Mesothelial cell of epicardium (in vitro differentiated cells): ENCODE measurements at regions not wholly inside any gene's neighbourhood (a gene's known extent, or its start where the extent isn't known, plus 50 kb on each side); places are given as distances from the start of the nearest gene placed in this dataset.

Experiments
- DNase-seq, 2 experiments: peaks; one replicate each; pipeline ENCODE4 v3.0.0; 2021; ENCODE audit warnings: low spot score in 2 of 2; ENCODE audit not compliant: unreplicated experiment in 2 of 2
- H3K27ac Mint-ChIP-seq: 2 replicates; pipeline ENCODE4 v1.8.0; 2021; ENCODE audit warnings: mixed read lengths
- H3K27me3 Mint-ChIP-seq: 2 replicates; pipeline ENCODE4 v1.8.0; 2021; ENCODE audit warnings: low read depth, mixed read lengths
- H3K36me3 Mint-ChIP-seq: 2 replicates; pipeline ENCODE4 v1.8.0; 2021; ENCODE audit warnings: mixed read lengths
- H3K4me1 Mint-ChIP-seq: 2 replicates; pipeline ENCODE4 v1.8.0; 2021; ENCODE audit warnings: mixed read lengths
- H3K4me3 Mint-ChIP-seq: 2 replicates; pipeline ENCODE4 v1.8.0; 2021; ENCODE audit warnings: mild to moderate bottlenecking, moderate library complexity, mixed read lengths
- H3K9me3 Mint-ChIP-seq: 2 replicates; pipeline ENCODE4 v1.8.0; 2021; ENCODE audit warnings: mixed read lengths
- CTCF ChIP-seq: fragments of 200-600 bp; sonication (generic); IDR thresholded peaks from one replicate; pipeline ENCODE4 v1.5.0; 2021; ENCODE audit warnings: antibody characterized with exemption; ENCODE audit not compliant: unreplicated experiment

GRCh38 chr22:48177631-48178030 lies 1415.2 kb downstream of the TBC1D22A start:
- Mint-ChIP-seq H3K27me3 (peaks cover 7% of the 10 kb centered on the region), H3K9me3 (no peaks in the 10 kb centered on the region), H3K4me3 (no peak overlapping the region), H3K27ac (no peak overlapping the region), H3K36me3 (no peaks in the 10 kb centered on the region), H3K4me1 (no peaks in the 10 kb centered on the region)
- DNase-seq, result no peak
- TF ChIP-seq CTCF, result no peak

- TF ChIP-seq CTCF, result no peak
- Mint-ChIP-seq H3K36me3 (no peaks in the 10 kb centered on the region), H3K4me1 (no peaks in the 10 kb centered on the region), H3K9me3 (no peaks in the 10 kb centered on the region), H3K4me3 (no peak overlapping the region), H3K27me3 (peaks cover 8% of the 10 kb centered on the region), H3K27ac (no peak overlapping the region)
- no peak for DNase-seq
Observed at GRCh38 chr22:48175721-48176120, 1413.3 kb downstream of the TBC1D22A start.

DNA sequence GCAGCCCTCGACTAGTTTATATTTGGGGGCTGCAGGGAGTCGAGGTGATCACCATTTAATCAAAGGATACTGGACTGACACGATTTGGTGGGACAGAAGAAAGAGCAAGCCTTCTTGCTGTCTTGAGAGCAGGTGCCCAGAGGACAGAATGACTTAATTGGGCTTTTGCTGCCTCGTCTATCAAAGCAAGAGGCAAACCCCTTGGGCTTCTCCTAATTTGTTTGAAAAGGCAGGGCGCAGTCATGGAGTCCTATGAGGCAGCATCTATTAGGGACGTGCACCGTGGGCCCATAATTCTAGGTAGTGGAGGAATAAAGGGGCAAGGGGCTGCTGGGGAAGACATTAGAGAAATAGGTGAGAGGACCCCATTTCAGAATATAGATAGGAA lies 1411.3 kb downstream of the TBC1D22A start:
- no peak for DNase-seq
- Mint-ChIP-seq H3K4me1 (no peaks in the 10 kb centered on the region), H3K9me3 (no peaks in the 10 kb centered on the region), H3K27me3 (peaks cover 6% of the 10 kb centered on the region), H3K4me3 (no peak overlapping the region), H3K27ac (no peak overlapping the region), H3K36me3 (no peaks in the 10 kb centered on the region)
- no peak for TF ChIP-seq CTCF

DNA sequence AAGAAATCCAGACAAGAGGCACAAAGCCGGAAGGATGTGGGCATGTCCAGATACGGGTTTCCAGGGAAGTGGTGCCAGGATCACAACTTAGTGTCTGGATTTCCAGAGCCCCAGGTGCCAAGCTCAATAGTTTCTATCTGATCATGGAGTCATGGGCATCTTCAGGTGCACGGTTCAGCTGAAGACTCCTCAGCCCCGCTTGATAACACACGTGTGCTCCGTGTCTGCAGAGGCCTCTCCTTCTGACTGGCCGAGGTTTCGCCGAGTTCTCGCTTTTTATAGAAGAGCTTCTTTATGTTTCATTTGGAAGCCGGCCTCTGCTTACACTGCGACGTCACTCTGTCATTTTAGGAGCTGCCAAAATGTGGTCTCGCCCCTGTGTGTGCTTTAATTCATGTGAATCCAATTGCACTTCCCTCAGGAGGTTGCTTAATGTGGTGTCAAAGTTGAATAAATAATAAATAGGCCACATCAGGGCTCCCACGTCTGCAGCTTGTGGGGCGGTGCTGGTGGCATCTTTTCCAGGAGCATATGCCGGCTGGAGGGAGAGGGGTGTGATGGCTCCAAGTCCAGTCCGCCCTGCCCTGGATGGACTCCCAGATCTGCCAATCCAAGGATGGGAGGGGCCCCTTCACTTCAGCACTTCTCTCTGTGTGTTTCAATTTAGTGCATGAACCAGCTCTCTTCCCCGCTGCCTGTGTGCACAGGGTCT lies 1410.8 kb downstream of the TBC1D22A start:
- Mint-ChIP-seq H3K4me1 (no peaks in the 10 kb centered on the region), H3K27me3 (peaks cover 6% of the 10 kb centered on the region), H3K9me3 (no peaks in the 10 kb centered on the region), H3K27ac (no peak overlapping the region), H3K4me3 (no peak overlapping the region), H3K36me3 (no peaks in the 10 kb centered on the region)
- no peak for TF ChIP-seq CTCF
- no peak for DNase-seq

DNA sequence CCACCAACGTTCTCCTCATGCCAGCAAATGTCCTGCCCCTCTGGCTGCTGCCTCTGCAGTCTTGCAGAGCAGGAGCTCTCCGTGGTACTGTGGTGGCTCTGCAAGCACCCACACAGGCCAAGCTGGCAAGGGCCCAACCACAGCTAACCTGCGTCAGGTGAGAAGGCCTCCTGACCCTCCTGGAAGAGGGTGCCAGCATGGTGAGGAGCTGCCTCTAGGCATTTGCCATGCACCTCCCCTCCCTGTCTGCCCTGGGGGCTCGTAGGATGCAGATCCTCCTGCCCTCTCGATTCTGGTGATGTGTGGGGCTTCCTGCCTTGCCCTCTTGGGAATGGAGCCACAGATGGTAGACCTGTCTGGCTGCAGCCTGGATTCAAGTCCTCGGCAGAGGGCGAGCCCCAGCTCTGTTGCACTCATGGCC lies 1408.8 kb downstream of the TBC1D22A start:
- H3K27me3 Mint-ChIP-seq, result peaks cover 4% of the 10 kb centered on the region
- DNase-seq, result no peak

More for the DNA sequence above, 1408.8 kb downstream of the TBC1D22A start:
- no peaks in the 10 kb centered on the region for H3K4me1 Mint-ChIP-seq
- no peak overlapping the region for H3K4me3 Mint-ChIP-seq
- no peaks in the 10 kb centered on the region for H3K9me3 Mint-ChIP-seq
- H3K36me3 Mint-ChIP-seq, result no peaks in the 10 kb centered on the region
- TF ChIP-seq CTCF, result no peak
- H3K27ac Mint-ChIP-seq, result no peak overlapping the region
